ENCODE measurements at regions not wholly inside any gene's neighbourhood (a gene's known extent, or its start where the extent isn't known, plus 50 kb on each side); places are given as distances from the start of the nearest gene placed in this dataset.
"Not testable (repeated sequence)": the region's sequence is repeated elsewhere in the genome, so short reads cannot be mapped to it uniquely, and the experiment has no call there.

- DNase-seq (ENCODE audit: low spot score) = no peak
These were observed 322.3 kb upstream of the B3GAT1 start for GRCh38 chr11:134734141-134734845.

GRCh38 chr11:134733646-134734045, 321.6 kb upstream of the B3GAT1 start:
- no peak for DNase-seq (ENCODE audit: low spot score)
- FAIRE-seq = no peak

More at GRCh38 chr11:134734141-134734845, 322.3 kb upstream of the B3GAT1 start:
- FAIRE-seq = no peak

GRCh38 chr11:134731213-134731961, 319.3 kb upstream of the B3GAT1 start:
- DNase-seq (ENCODE audit: low spot score) = no peak
- FAIRE-seq = no peak

- FAIRE-seq (no peak), DNase-seq (ENCODE audit: low spot score) (no peak)
These were observed 318.6 kb upstream of the B3GAT1 start for GRCh38 chr11:134730561-134731212.

GRCh38 chr11:134730101-134730500, 318.1 kb upstream of the B3GAT1 start:
- DNase-seq (ENCODE audit: low spot score) = no peak
- FAIRE-seq = no peak

GRCh38 chr11:134728186-134728585, 316.1 kb upstream of the B3GAT1 start:
- FAIRE-seq = no peak
- no peak for DNase-seq (ENCODE audit: low spot score)

- FAIRE-seq = no peak
These were observed 315.6 kb upstream of the B3GAT1 start for GRCh38 chr11:134727636-134728035.

GRCh38 chr11:134727204-134727603, 315.2 kb upstream of the B3GAT1 start:
- DNase-seq (ENCODE audit: low spot score) (no peak), FAIRE-seq (no peak)

More at GRCh38 chr11:134727636-134728035, 315.6 kb upstream of the B3GAT1 start:
- no peak for DNase-seq (ENCODE audit: low spot score)

- DNase-seq (ENCODE audit: low spot score) = no peak
- no peak for FAIRE-seq
These were observed 313.9 kb upstream of the B3GAT1 start for GRCh38 chr11:134725716-134726639.

GRCh38 chr11:134725211-134725610, 313.2 kb upstream of the B3GAT1 start:
- no peak for DNase-seq (ENCODE audit: low spot score)
- no peak for FAIRE-seq

- FAIRE-seq = no peak
- no peak for DNase-seq (ENCODE audit: low spot score)
These were observed 312.7 kb upstream of the B3GAT1 start for GRCh38 chr11:134724779-134725140.

- no peak for DNase-seq (ENCODE audit: low spot score)
- FAIRE-seq = no peak
These were observed 312.2 kb upstream of the B3GAT1 start for GRCh38 chr11:134724106-134724778.

GRCh38 chr11:134720691-134721070, 308.6 kb upstream of the B3GAT1 start:
- FAIRE-seq; DNase-seq (ENCODE audit: low spot score): not testable (repeated sequence)

GRCh38 chr11:134719940-134720690, 308.1 kb upstream of the B3GAT1 start:
- not testable (repeated sequence) for FAIRE-seq; DNase-seq (ENCODE audit: low spot score)

GRCh38 chr11:134719397-134719796, 307.4 kb upstream of the B3GAT1 start:
- FAIRE-seq (no peak), DNase-seq (ENCODE audit: low spot score) (no peak)

GRCh38 chr11:134716582-134716981, 304.5 kb upstream of the B3GAT1 start:
- no peak for DNase-seq (ENCODE audit: low spot score)

GRCh38 chr11:134714021-134714656, 302.1 kb upstream of the B3GAT1 start:
- DNase-seq (ENCODE audit: low spot score) (no peak), FAIRE-seq (no peak)

More at GRCh38 chr11:134716582-134716981, 304.5 kb upstream of the B3GAT1 start:
- FAIRE-seq = no peak

GRCh38 chr11:134712228-134713145, 300.4 kb upstream of the B3GAT1 start:
- DNase-seq (ENCODE audit: low spot score) (no peak), FAIRE-seq (no peak)
